ENCODE measurements at regions not wholly inside any gene's neighbourhood (a gene's known extent, or its start where the extent isn't known, plus 50 kb on each side); places are given as distances from the start of the nearest gene placed in this dataset.
"Not testable (repeated sequence)": the region's sequence is repeated elsewhere in the genome, so short reads cannot be mapped to it uniquely, and the experiment has no call there.

- no peak for DNase-seq (ENCODE audit: low spot score)
Measured at GRCh38 chr10:44102726-44103255, 282.1 kb downstream of the CXCL12 start.

GRCh38 chr10:44101082-44101481 lies 283.8 kb downstream of the CXCL12 start:
- no peak for DNase-seq (ENCODE audit: low spot score)

- DNase-seq (ENCODE audit: low spot score) = no peak
Measured at GRCh38 chr10:44099511-44099910, 285.4 kb downstream of the CXCL12 start.

DNA sequence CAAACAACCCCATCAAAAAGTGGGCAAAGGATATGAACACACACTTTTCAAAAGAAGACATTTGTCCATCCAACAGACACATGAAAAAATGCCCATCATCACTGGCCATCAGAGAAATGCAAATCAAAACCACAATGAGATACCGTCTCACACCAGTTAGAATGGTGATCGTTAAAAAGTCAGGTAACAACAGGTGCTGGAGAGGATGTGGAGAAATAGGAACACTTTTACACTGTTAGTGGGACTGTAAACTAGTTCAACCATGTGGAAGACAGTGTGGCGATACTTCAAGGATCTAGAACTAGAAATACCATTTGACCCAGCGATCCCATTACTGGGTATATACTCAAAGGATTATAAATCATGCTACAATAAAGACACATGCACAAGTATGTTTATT lies 288.7 kb downstream of the CXCL12 start:
- not testable (repeated sequence) for DNase-seq (ENCODE audit: low spot score)

- no peak for DNase-seq (ENCODE audit: low spot score)
Measured at GRCh38 chr10:44089671-44090070, 295.2 kb downstream of the CXCL12 start.

GRCh38 chr10:44087403-44087802 lies 297.5 kb downstream of the CXCL12 start:
- no peak for DNase-seq (ENCODE audit: low spot score)

- no peak for DNase-seq (ENCODE audit: low spot score)
Measured at GRCh38 chr10:44083719-44084400, 301.0 kb downstream of the CXCL12 start.

- DNase-seq (ENCODE audit: low spot score) = no peak
Measured at GRCh38 chr10:44071479-44071878, 313.4 kb downstream of the CXCL12 start.

GRCh38 chr10:44070282-44070681 lies 314.6 kb downstream of the CXCL12 start:
- no peak for DNase-seq (ENCODE audit: low spot score)

DNA sequence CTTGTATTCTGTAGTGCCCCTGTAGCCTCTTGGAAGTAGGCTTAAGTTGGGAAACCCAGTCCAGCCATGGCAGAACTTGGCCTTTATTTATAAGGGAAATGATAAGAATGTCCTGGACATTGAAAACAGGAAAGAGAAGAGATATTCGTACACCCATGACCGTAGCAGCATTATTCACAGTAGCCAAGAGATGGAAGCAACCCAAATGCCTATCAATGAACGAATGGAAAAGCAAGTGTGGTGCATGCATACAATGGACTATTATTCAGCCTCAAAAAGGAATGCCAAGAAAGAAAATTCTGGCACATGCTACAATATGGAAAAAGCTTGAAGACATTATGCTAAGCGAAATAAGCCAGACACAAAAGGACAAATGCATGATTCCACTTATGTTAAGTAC lies 315.3 kb downstream of the CXCL12 start:
- no peak for DNase-seq (ENCODE audit: low spot score)

DNA sequence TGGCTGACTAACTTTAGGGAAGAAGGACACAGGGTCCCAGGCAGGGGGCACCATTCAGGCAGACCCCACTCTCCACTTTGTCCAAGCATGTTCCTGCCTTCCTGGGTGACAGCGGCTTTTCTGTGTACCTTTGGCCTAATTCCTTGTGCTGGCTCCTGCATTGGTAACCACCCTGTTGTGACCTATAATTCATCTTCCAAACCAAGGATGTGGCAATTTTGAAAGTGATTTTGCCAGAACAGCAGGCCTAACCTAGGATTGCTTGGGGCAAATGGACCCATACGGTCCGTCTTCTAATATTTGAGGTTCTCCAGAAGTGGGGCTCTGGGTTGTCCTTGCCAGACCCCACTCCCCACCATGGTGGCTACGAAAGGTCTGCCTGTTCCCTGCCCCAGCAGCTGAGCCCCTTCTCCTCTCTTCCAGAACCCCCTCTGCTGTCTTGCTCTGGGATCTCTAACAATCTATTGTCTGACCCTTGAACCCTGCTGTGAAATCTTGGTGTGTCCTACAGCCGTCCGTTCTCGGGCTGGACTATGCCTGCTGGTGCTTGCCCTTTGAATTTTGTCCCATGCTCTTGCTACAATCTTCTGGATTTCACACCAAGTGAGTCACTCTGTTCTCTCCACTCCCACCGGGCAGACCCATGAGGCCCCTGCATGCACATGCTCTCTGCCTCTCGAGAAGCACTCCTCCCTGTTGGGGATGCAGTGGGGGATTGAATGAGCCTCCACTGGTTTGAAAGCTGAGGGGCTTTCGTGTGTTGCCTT lies 316.0 kb downstream of the CXCL12 start:
- DNase-seq (ENCODE audit: low spot score) = no peak

DNA sequence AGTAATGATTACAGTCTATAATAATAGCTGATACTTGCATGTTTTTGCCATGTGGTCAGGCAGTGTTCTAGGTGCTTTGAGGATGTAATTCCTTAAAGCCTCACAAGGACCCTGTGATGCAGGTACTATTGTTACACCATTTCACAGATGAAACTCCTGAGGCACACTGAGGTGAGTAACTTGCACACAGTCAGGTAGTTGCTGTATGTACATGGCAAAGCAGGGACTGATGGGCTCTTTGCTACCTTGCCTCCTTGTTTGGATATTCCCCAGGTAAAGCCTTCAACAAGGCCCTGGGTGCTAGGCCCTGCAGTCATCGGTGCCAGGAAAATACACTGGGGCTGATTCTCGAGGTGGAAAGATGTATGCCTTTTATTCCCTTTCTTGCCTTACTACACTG lies 317.5 kb downstream of the CXCL12 start:
- no peak for DNase-seq (ENCODE audit: low spot score)

- DNase-seq (ENCODE audit: low spot score) = no peak
Measured at GRCh38 chr10:44066527-44067255, 318.2 kb downstream of the CXCL12 start.

- DNase-seq (ENCODE audit: low spot score) = no peak
Measured at GRCh38 chr10:44065788-44066526, 318.9 kb downstream of the CXCL12 start.

DNA sequence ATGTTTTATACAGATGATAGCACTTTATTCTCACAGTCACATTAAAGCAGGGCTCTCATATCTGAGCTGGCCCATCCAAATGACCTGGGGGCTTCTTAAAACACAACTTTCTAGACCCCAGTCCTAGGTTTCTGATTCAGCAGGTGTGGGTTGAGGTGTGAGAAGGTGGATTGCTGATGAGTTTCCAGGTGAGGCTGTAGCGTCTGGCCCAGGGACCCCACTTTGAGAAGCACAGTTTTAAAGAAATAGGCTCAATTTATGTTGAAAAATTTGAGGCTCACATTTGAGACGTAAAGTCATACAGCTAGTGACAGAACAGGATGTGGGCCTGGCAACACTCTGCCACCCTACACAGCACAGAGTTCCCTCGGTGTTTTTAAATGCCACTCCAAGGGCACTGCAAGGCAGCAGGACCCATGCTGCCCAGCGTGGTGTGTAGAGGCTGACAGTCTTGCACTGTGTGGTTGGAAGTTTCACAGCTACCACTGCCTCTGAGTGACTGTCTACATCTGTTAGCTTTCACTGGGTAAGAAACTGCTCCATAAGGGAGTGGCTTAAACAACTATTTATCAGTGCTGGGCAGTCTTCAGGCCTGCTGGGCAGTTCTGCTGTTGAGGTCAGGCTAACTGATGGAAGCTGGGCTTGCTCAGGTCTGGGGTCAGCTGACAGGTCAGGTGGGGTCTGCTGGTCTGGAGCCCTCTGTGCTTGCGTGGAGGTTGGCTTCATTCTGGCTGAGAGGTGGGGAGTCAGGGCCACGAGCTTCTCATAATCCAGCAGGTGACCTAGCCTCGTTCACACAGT lies 319.7 kb downstream of the CXCL12 start:
- no peak for DNase-seq (ENCODE audit: low spot score)

DNA sequence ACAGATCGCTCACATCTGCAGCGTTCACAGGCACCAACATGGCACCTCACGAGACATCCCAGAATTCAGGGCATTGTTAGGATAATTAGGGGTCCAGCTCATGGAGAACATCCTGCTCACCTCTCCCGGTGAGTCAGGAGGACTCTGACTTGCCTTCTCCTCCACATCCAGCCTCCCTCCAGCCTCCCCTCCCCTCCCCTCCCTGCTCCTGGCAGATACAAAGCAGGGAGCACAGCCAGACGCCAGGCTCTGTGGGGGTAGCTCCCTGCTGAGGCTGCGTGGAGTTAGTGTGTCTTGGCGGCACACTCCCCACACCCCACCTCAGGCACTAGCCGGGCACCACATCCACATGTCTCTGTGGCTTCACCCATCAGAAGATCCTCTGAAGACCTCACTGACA lies 320.6 kb downstream of the CXCL12 start:
- DNase-seq (ENCODE audit: low spot score) = no peak

DNA sequence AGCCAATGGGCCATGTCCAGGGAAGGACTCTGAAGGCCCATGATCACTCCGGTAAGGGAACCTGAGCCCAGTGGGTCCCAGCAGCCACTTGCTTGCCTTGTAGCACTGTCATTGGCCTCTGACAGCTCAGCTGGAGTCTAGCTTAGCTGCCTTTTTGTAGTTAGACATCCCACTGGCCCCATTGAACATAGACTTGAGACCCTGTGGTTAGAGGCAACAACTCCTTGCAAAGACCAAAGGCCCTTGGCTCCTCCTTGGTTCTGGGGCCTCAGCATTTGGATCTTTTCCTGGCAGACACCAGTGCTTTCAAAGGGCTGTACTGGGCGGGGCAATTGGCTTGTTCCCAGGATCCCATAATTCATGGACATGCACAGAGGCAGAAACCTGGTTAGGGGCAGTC lies 321.2 kb downstream of the CXCL12 start:
- DNase-seq (ENCODE audit: low spot score) = no peak

DNA sequence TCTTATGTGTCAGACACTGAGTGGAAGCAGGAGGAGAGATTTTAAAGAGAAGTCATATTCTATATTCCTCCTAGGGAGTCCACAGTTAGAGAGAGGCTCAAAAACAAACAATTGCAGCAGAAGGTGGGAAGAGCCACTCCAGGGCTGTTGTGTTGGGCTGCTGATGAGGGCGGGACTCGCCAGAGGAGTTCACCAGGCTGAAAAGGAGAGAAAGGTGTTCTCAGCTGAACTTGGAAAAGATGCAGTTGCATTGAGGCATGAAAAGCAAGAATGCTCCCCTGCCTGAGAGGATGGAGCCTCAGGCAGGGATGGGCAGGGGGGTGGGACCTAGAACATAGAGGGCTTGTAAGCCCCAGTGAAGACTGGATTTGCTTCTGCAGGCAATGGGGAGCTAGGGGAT lies 324.2 kb downstream of the CXCL12 start:
- DNase-seq (ENCODE audit: low spot score) = no peak

- DNase-seq (ENCODE audit: low spot score) = no peak
Measured at GRCh38 chr10:44060221-44060620, 324.7 kb downstream of the CXCL12 start.

DNA sequence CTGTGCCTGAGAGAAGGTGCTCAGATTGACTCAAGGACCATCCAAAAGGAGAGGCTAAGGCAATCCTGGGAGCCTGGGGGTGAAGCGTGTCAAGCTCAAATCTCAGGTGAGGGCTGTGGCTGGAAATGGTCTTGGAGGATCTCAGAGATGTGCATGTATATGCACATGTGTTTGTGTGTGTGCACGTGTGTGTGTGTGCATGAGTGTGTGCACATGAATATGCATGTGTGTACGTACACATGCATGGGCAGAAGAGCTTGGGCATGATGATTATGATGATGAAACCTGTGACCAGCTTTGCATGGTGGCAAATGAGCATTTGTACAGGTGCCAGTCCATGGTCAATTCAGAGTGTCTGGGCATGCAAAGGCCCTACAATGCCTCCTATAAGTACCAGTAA lies 326.6 kb downstream of the CXCL12 start:
- DNase-seq (ENCODE audit: low spot score) = no peak
